Ovary (tissue), 3 donors: ENCODE measurements at regions not wholly inside any gene's neighbourhood (a gene's known extent, or its start where the extent isn't known, plus 50 kb on each side); places are given as distances from the start of the nearest gene placed in this dataset.

Experiments
- EP300 ChIP-seq: sonication (generic); formaldehyde crosslinking; IDR thresholded peaks from one replicate; pipeline ENCODE4 v1.6.1; 2017; ENCODE audit warnings: antibody characterized with exemption
- POLR2A ChIP-seq: fragments of 450-650 bp; IDR thresholded peaks from one replicate; pipeline ENCODE4 v1.6.1; 2017; ENCODE audit warnings: antibody characterized with exemption, mild to moderate bottlenecking, moderate library complexity
- TF ChIP-seq, protein P1 (sequence below), 3 donors: fragments of 450-650 bp in 2 of 3; fragments of 200-600 bp in 1 of 3; IDR thresholded peaks; one replicate each; pipeline versions ENCODE4 v1.5.1 to v1.8.0; 2016 to 2022; ENCODE audit warnings: antibody characterized with exemption in 3 of 3, mild to moderate bottlenecking in 1 of 3
- donor health status: DM: no; HTN: no; CAD: no.

GRCh38 chr3:40962721-40963120 is 236.6 kb upstream of the CTNNB1 start:
- TF ChIP-seq POLR2A (no peak), EP300 (no peak)
- TF ChIP-seq, protein P1, sequence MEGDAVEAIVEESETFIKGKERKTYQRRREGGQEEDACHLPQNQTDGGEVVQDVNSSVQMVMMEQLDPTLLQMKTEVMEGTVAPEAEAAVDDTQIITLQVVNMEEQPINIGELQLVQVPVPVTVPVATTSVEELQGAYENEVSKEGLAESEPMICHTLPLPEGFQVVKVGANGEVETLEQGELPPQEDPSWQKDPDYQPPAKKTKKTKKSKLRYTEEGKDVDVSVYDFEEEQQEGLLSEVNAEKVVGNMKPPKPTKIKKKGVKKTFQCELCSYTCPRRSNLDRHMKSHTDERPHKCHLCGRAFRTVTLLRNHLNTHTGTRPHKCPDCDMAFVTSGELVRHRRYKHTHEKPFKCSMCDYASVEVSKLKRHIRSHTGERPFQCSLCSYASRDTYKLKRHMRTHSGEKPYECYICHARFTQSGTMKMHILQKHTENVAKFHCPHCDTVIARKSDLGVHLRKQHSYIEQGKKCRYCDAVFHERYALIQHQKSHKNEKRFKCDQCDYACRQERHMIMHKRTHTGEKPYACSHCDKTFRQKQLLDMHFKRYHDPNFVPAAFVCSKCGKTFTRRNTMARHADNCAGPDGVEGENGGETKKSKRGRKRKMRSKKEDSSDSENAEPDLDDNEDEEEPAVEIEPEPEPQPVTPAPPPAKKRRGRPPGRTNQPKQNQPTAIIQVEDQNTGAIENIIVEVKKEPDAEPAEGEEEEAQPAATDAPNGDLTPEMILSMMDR (IDR thresholded peaks at IDR 0.05) = no peak
